GM18499 (cell line): ENCODE measurements at regions not wholly inside any gene's neighbourhood (a gene's known extent, or its start where the extent isn't known, plus 50 kb on each side); places are given as distances from the start of the nearest gene placed in this dataset.

Source experiments
- ATAC-seq: cut with Tn5 transposase; IDR thresholded peaks from one replicate; pipeline ENCODE4 v1.9.1; 2021; ENCODE audit warnings: moderate number of reproducible peaks; ENCODE audit not compliant: insufficient read depth, unreplicated experiment

GRCh38 chr2:576292-576691, 100.9 kb downstream of the TMEM18 start:
- ATAC-seq, result no peak

GRCh38 chr2:575727-576236, 101.4 kb downstream of the TMEM18 start:
- ATAC-seq, result no peak

GRCh38 chr2:575030-575726, 102.0 kb downstream of the TMEM18 start:
- no peak for ATAC-seq

GRCh38 chr2:573805-574392, 103.3 kb downstream of the TMEM18 start:
- ATAC-seq, result no peak

- no peak for ATAC-seq
Measured at GRCh38 chr2:573025-573424, 104.2 kb downstream of the TMEM18 start.

GRCh38 chr2:569681-570080, 107.5 kb downstream of the TMEM18 start:
- no peak for ATAC-seq

GRCh38 chr2:568639-569235, 108.5 kb downstream of the TMEM18 start:
- no peak for ATAC-seq

- no peak for ATAC-seq
Measured at GRCh38 chr2:567865-568638, 109.2 kb downstream of the TMEM18 start.

GRCh38 chr2:567496-567864, 109.7 kb downstream of the TMEM18 start:
- no peak for ATAC-seq

- no peak for ATAC-seq
Measured at GRCh38 chr2:566379-567313, 110.6 kb downstream of the TMEM18 start.

- ATAC-seq, result no peak
Measured at GRCh38 chr2:564471-565181, 112.6 kb downstream of the TMEM18 start.

GRCh38 chr2:563512-563911, 113.7 kb downstream of the TMEM18 start:
- no peak for ATAC-seq

- no peak for ATAC-seq
Measured at GRCh38 chr2:562391-563364, 114.5 kb downstream of the TMEM18 start.

- no peak for ATAC-seq
Measured at GRCh38 chr2:558879-559278, 118.3 kb downstream of the TMEM18 start.

GRCh38 chr2:558302-558642, 118.9 kb downstream of the TMEM18 start:
- no peak for ATAC-seq

GRCh38 chr2:557635-558301, 119.4 kb downstream of the TMEM18 start:
- ATAC-seq, result no peak

- ATAC-seq, result no peak
Measured at GRCh38 chr2:556485-556884, 120.7 kb downstream of the TMEM18 start.
